ENCODE measurements at regions not wholly inside any gene's neighbourhood (a gene's known extent, or its start where the extent isn't known, plus 50 kb on each side); places are given as distances from the start of the nearest gene placed in this dataset.

GRCh38 chr20:39248862-39249485 is 286.8 kb downstream of the DHX35 start:
- TF ChIP-seq CTCF (IDR thresholded peaks at IDR 0.05): no peak
- no peak for ATAC-seq (ENCODE audit: low FRiP score)
- no peak for DNase-seq (ENCODE audit: low spot score)

GRCh38 chr20:39248171-39248861 is 286.2 kb downstream of the DHX35 start:
- TF ChIP-seq CTCF (IDR thresholded peaks at IDR 0.05): no peak
- no peak for ATAC-seq (ENCODE audit: low FRiP score)
- DNase-seq (ENCODE audit: low spot score): no peak

DNA sequence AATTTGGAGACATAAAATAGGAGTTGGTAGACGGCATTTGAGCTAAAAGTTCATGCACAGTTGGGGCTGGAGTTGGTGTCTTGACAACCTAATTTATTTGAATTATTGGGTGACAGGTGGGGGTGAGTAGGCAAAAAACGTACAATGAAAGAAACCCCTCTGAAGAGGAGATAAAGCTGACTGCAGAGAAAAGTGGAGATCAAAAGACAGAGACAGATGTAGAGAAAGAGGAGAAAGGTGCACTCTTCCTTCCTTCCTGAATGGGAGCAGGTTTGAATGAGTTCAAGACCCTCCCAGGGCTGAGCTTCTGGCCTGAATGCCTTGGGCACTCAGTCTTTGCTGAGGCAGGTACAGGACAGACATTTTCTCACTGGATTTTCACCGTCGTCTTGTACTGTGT is 284.3 kb downstream of the DHX35 start:
- no peak for ATAC-seq (ENCODE audit: low FRiP score)
- TF ChIP-seq CTCF (IDR thresholded peaks at IDR 0.05): no peak
- DNase-seq (ENCODE audit: low spot score): no peak

DNA sequence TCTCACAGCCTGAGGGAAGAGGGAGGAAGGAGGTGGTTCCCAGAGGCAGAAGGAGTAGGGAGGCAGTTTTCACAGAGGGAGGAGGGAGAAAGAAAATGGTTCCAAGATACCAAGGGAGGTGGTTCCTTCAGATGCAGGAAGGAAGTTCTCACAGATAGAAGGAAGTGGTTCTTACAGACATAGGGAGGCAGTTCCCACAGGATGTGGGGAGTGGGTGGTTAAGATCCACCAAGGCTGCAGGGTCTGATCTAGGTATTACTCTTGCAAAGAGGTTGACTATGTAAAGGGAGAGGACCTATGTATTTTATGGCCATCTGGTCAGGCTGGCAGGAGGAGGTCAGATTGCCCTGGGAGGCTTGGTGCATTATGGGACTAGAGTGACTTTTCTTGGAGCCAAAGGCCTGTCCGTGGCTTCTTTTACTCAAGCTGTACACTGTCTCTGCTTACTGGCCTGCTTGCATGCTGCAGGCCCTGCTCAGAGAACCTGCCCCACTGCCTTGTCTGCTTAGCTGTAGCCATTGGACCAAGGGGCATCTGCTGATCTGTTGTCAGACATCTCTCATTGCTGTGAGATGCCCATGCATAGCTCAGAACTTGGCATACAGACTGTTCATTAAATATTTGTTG is 283.7 kb downstream of the DHX35 start:
- no peak for ATAC-seq (ENCODE audit: low FRiP score)
- TF ChIP-seq CTCF (IDR thresholded peaks at IDR 0.05): no peak

GRCh38 chr20:39243962-39244361 is 281.8 kb downstream of the DHX35 start:
- DNase-seq (ENCODE audit: low spot score) (no peak), ATAC-seq (ENCODE audit: low FRiP score) (no peak)
- no peak for TF ChIP-seq CTCF (IDR thresholded peaks at IDR 0.05)

More for the DNA sequence above, 283.7 kb downstream of the DHX35 start:
- no peak for DNase-seq (ENCODE audit: low spot score)

DNA sequence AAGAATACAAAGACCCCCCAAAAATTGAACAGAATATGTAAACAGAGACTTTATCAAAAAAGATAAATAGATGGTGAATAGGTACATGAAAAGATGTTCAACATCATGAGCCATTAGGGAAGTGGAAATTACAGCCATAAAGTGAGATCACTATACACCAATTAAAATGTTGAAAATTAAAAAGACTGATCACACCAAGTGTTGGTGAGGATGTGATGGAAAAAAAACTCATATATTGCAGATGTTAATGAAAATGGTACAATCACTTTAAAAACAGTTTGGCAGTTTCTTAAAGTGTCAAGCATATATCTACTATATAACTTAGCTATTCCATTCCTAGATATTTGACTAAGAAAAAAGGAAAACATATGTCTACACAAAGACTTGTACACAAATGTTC is 280.5 kb downstream of the DHX35 start:
- no peak for DNase-seq (ENCODE audit: low spot score)
- no peak for TF ChIP-seq CTCF (IDR thresholded peaks at IDR 0.05)
- no peak for ATAC-seq (ENCODE audit: low FRiP score)

Measured in omental fat pad (tissue), 3 donors.